ENCODE measurements at regions not wholly inside any gene's neighbourhood (a gene's known extent, or its start where the extent isn't known, plus 50 kb on each side); places are given as distances from the start of the nearest gene placed in this dataset.

DNA sequence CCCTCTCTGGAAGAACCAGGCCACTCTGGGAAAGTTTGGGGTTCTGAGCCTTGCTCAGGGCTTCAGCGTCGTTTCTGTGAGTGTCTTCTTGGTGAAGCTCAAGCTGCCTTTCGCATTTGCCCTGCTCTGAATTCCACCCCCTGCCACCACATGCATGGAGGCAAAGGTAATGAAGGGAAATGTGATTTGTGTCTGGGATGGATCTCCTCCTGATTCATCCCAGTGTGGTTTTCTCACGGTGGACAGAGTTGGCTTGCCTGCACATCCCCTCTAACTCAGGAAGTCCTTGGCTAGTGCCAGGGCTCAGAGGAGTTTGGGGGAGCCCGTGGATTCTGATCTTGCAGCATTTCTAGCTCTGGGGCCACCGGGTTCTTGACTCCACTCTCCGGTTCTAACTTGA lies 173.6 kb upstream of the RAB4A start:
- DNase-seq, result no peak

DNA sequence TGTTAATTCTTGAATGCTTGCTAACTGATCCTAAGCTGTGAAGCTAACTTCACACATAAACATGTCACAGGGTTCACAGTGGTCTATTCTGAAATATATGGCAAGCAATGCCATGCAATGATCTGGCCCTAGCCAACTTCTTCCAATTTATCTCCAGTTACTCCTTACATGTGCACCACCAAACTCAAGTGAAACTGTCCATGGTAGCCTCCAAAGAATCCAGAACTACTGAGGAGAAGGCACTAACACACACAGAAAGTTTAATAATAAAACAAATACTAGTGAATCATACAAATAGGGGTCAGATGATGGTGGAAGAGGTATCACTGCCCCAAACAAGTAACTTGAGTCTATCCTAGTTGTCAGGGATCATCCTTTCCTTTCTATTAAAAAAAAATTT lies 172.6 kb upstream of the RAB4A start:
- no peak for DNase-seq

- DNase-seq, result no peak
These were observed 171.9 kb upstream of the RAB4A start for GRCh38 chr1:229098903-229099578.

GRCh38 chr1:229101011-229101871 lies 169.7 kb upstream of the RAB4A start:
- DNase-seq, result no peak

GRCh38 chr1:229102741-229103391 lies 168.0 kb upstream of the RAB4A start:
- no peak for DNase-seq

GRCh38 chr1:229104654-229105053 lies 166.3 kb upstream of the RAB4A start:
- DNase-seq, result no peak

- no peak for DNase-seq
These were observed 165.8 kb upstream of the RAB4A start for GRCh38 chr1:229105109-229105508.

GRCh38 chr1:229105822-229106525 lies 164.9 kb upstream of the RAB4A start:
- no peak for DNase-seq

DNA sequence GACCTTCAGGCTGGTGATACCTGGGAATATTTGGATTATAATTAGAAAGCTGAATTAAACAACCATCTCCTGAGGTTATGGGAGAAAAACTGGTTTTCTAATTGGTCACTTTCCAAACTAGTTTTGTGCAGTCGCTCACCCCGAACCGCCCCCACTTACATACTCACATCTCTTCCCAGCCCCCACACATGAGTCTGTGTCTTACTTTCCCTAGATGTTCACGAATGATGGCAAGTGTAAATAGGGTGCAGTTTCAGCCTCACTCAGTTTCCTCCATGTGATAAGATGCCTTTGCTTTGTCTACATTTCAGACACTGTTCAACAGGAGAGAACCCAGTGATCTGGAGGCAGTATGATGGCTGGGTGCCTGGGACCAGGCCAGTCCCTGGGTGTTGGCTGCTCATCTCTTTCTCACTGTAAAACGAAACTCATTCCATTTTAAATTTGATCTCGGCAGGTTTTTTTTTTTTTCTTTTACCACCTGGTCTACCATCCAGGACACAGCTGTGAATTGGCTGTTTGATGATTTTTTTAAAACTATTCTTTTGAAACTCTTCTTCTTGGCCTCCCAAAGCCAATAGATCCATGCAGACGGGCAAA lies 164.3 kb upstream of the RAB4A start:
- DNase-seq, result no peak

- no peak for DNase-seq
These were observed 163.6 kb upstream of the RAB4A start for GRCh38 chr1:229107304-229107815.

DNA sequence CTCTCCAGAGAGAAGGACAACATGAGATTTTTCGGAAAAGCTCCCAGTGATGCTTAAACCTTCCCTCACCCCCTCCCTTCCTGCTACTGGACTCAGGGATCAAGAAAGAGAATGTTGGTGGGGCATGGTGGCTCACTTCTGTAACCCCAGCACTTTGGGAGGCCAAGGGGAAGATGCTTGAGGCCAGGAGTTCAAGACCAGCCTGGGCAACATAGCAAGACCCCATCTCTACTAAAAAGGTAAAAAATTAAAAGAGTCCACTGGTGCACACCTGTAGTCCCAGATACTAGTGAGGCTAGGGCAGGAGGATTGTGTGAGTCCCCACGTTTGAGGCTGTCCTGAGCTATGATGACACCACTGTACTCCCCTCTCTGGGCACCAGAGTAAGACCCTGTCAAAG lies 162.9 kb upstream of the RAB4A start:
- DNase-seq, result no peak

GRCh38 chr1:229108598-229109201 lies 162.2 kb upstream of the RAB4A start:
- DNase-seq, result no peak

DNA sequence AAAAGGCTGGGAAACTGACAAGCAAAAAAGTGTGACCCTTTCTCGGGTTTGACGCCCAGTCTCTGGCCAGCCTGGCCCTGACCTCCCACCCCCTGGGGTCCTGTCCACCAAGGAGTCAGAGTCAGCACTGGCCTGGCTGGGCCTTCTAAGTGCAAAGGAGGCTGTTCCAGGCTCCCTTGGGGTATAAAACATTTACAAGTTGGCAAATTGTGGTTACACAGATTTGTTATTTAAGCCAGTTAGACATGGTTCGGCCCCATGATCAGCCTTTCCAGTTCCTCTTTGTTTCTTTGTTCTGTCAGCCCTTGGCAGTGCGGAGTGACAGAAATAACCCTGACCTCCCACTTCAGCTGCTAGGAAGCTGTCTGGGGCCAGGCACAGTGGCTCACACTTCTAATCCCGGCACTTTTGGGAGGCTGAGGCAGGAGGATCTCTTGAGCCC lies 161.6 kb upstream of the RAB4A start:
- DNase-seq, result no peak

GRCh38 chr1:229110986-229111385 lies 159.9 kb upstream of the RAB4A start:
- no peak for DNase-seq

DNA sequence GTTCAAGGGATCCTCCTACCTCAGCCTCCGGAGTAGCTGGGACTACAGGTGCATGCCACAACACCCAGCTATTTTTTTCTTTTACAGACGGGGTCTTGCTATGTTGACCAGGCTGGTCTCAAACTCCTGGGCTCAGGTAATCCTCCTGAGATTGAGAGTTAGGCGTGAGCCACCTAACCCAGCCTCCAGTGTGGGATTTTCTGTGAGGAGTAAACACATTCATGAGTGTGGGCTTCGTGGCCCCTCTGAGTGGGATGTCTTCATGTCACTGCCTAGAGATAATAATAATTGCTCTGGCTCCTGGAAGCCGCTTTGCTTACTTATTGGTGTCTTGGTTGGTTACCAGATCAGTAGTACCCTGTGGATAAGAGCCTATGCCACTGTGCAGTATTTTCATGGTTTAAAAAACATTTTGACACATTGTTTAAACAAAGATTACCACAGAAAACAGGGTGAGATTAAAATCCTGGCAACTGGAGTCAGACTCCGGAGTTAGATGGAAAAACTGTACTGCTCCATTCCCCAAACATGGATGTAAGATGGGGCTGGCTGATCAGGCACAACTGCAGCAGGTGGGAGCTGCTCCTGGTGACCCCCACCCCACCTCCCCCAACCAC lies 159.1 kb upstream of the RAB4A start:
- no peak for DNase-seq

DNA sequence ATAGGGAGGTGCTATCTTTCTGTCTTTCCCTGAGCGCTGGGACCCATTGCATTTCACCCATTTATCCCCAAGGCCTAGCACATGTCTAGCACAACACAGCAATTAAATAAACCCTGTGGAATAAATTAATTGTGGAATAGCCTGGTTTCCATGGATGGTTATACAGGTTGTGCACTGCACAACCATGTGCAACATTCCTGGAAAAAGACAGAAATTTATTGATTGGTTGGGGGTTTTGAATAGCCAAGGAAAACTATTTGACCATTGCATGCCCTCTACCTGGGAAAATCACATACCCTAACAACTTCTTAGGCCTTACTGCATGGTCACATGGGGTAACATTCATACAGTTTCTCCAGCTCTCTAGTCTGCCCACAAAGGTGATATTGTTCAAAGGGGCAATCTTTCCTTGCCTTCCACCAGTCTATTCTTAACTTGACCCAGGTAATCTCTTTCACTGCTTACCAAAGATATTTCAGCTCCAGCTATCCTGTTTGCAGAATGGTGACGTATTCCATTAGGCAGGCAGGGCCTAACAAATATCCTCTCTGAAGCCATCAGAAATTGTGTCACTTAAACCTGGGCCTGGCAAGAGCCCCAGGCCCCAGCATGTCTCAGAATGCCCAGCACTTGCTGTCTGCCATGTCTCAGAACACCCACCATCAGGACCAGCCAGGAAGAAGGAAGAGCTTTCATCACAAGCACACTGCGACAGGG lies 157.9 kb upstream of the RAB4A start:
- no peak for DNase-seq

DNA sequence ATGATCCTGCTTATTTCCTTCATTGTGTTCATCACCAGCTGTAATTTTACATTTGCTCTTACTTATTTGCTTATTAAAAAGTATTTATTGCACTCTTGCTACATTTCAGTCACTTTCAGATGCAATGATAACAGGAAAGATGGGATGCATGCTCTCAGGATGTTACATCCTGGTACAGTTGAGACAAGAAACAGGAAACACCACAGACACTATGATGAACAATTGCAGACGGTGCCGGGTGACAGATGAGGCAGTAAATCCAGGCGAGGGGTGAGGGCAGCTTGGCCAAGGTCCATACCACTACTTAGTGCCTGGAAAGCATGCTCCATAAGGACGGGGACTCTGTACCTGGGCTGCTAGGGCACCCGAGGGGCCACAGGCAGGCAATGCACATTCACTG lies 156.6 kb upstream of the RAB4A start:
- no peak for DNase-seq

DNA sequence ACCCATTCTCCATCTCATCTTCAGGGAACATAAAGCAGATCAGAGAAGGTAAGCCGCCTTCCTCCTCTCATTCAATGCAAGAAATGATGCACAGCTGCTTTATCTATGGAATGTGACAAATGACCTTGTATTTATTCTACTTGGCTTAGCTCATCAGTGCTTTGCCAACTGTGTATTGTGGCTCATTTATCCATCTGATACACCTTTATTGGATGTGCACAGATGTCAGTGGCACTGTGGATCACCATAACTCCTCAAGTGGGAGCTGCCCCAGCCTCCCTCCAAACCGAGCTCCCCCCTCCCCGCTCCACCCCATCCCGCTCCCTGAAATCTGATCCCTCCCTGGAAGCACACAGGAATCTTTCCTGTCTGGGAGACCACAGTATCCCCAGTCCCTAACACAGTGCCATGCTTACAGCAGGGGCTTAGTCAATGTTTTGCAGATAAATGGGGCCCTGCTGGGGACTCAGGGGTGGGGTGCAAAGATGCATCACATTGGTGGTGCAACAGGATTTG lies 156.0 kb upstream of the RAB4A start:
- DNase-seq, result no peak

GRCh38 chr1:229116114-229116513 lies 154.8 kb upstream of the RAB4A start:
- no peak for DNase-seq

- DNase-seq, result no peak
These were observed 153.1 kb upstream of the RAB4A start for GRCh38 chr1:229117664-229118300.

Measured in stimulated activated CD4-positive, alpha-beta T cell treated with anti-CD3 and anti-CD28 coated beads, Interleukin-15, amount 100 ng/mL, for 24 hours (primary cell).